ENCODE measurements at regions not wholly inside any gene's neighbourhood (a gene's known extent, or its start where the extent isn't known, plus 50 kb on each side); places are given as distances from the start of the nearest gene placed in this dataset.

- H4K20me1 ChIP-seq (ENCODE audit: insufficient read depth, low read length) = no peaks in the 10 kb centered on the region
- TF ChIP-seq, protein P1, sequence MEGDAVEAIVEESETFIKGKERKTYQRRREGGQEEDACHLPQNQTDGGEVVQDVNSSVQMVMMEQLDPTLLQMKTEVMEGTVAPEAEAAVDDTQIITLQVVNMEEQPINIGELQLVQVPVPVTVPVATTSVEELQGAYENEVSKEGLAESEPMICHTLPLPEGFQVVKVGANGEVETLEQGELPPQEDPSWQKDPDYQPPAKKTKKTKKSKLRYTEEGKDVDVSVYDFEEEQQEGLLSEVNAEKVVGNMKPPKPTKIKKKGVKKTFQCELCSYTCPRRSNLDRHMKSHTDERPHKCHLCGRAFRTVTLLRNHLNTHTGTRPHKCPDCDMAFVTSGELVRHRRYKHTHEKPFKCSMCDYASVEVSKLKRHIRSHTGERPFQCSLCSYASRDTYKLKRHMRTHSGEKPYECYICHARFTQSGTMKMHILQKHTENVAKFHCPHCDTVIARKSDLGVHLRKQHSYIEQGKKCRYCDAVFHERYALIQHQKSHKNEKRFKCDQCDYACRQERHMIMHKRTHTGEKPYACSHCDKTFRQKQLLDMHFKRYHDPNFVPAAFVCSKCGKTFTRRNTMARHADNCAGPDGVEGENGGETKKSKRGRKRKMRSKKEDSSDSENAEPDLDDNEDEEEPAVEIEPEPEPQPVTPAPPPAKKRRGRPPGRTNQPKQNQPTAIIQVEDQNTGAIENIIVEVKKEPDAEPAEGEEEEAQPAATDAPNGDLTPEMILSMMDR (IDR thresholded peaks at IDR 0.05) = no peak
- H3K27me3 ChIP-seq (ENCODE audit: control insufficient read depth in 2 of 2, insufficient read depth in 2 of 2, low read length in 2 of 2) = no peaks in the 10 kb centered on the region
- no peak overlapping the region for H3K27ac ChIP-seq (ENCODE audit: low read depth in 1 of 2, low read length in 2 of 2)
- no peaks in the 10 kb centered on the region for H3K9me3 Mint-ChIP-seq
- no peak overlapping the region for H3K4me2 ChIP-seq (replicated peaks; ENCODE audit: extremely low read depth, low read length, poor library complexity, severe bottlenecking)
- H2AFZ ChIP-seq (ENCODE audit: insufficient read depth, low read depth, low read length, poor library complexity, severe bottlenecking) = no peak overlapping the region
- no peaks in the 10 kb centered on the region for H3K79me2 ChIP-seq (ENCODE audit: insufficient read depth, low read length)
- H3K4me3 Mint-ChIP-seq = no peak overlapping the region
- H3K36me3 ChIP-seq (replicated peaks in 1 of 2; ENCODE audit: control insufficient read depth in 1 of 2, insufficient read depth in 2 of 2, low read length in 2 of 2) = no peaks in the 10 kb centered on the region
- peaks cover 10% of the 10 kb centered on the region for H3K4me1 Mint-ChIP-seq
- peaks cover 0 to 8% (median 0%) of the 10 kb centered on the region in 3 donors for H3K27me3 Mint-ChIP-seq (ENCODE audit: low read depth in 3 of 3)
- H3K9me3 ChIP-seq (replicated peaks in 1 of 2; ENCODE audit: control insufficient read depth in 1 of 2, insufficient read depth in 1 of 2, low read length in 2 of 2) = no peaks in the 10 kb centered on the region
- no peak for DNase-seq
- peaks cover 7 to 9% of the 10 kb centered on the region in 2 donors for H3K4me1 ChIP-seq (ENCODE audit: control insufficient read depth in 1 of 2, insufficient read depth in 2 of 2, low read length in 2 of 2)
- H3K9ac ChIP-seq (ENCODE audit: insufficient read depth, low read length, poor library complexity, severe bottlenecking) = no peak overlapping the region
- WGBS (ENCODE audit: insufficient coverage) = no CpG with 5 or more reads among the region's 2 CpGs
- H3K36me3 Mint-ChIP-seq = no peaks in the 10 kb centered on the region
- H3K4me3 ChIP-seq (replicated peaks in 1 of 3; ENCODE audit: low read depth in 2 of 3, low read length in 3 of 3) = no peak overlapping the region
- intact Hi-C loops (cut with micrococcal nuclease) = no loop called here
- no peak overlapping the region for H3K27ac Mint-ChIP-seq
Observed at GRCh38 chr4:138898282-138898681, 117.3 kb upstream of the NOCT start.

DNA sequence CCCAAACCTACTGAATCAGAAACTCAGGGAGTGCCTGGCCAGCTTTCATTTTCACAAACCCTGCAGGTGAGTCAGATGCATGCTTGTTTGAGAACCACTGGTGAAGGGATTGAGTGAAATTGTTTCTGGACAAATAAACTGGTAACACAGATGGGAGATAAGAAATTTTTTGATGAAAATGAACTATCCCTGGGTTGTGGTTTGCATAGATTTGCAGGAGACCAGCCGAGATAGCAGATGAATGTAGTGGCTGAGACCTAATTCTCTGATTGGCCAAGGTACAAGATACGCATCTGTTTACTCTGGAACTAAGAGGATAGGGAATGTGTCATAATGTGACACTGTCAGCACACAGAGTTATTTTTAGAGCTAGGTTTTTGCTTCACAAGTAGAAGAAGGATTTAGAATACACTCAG, 117.8 kb upstream of the NOCT start:
- Mint-ChIP-seq H3K4me3 (no peak overlapping the region), H3K4me1 (peaks cover 12% of the 10 kb centered on the region), H3K36me3 (no peaks in the 10 kb centered on the region), H3K27ac (no peak overlapping the region), H3K27me3 (ENCODE audit: low read depth in 3 of 3) (peaks cover 0 to 8% (median 0%) of the 10 kb centered on the region in 3 donors), H3K9me3 (no peaks in the 10 kb centered on the region)
- H3K4me1 ChIP-seq (ENCODE audit: control insufficient read depth in 1 of 2, insufficient read depth in 2 of 2, low read length in 2 of 2) = peaks cover 7 to 9% of the 10 kb centered on the region in 2 donors
- H3K9ac ChIP-seq (ENCODE audit: insufficient read depth, low read length, poor library complexity, severe bottlenecking) = no peak overlapping the region
- no peaks in the 10 kb centered on the region for H3K79me2 ChIP-seq (ENCODE audit: insufficient read depth, low read length)
- no peak overlapping the region for H3K27ac ChIP-seq (ENCODE audit: low read depth in 1 of 2, low read length in 2 of 2)
- H2AFZ ChIP-seq (ENCODE audit: insufficient read depth, low read depth, low read length, poor library complexity, severe bottlenecking) = no peak overlapping the region
- H4K20me1 ChIP-seq (ENCODE audit: insufficient read depth, low read length) = no peaks in the 10 kb centered on the region
- H3K4me2 ChIP-seq (replicated peaks; ENCODE audit: extremely low read depth, low read length, poor library complexity, severe bottlenecking) = no peak overlapping the region
- WGBS (ENCODE audit: insufficient coverage) = 100% methylated on average over 2 of the region's 2 CpGs
- H3K27me3 ChIP-seq (ENCODE audit: control insufficient read depth in 2 of 2, insufficient read depth in 2 of 2, low read length in 2 of 2) = no peaks in the 10 kb centered on the region
- intact Hi-C loops (cut with micrococcal nuclease) = no loop called here
- TF ChIP-seq, protein P1 (IDR thresholded peaks at IDR 0.05) = no peak
- H3K9me3 ChIP-seq (replicated peaks in 1 of 2; ENCODE audit: control insufficient read depth in 1 of 2, insufficient read depth in 1 of 2, low read length in 2 of 2) = no peaks in the 10 kb centered on the region
- no peak for DNase-seq
- no peak overlapping the region for H3K4me3 ChIP-seq (replicated peaks in 1 of 3; ENCODE audit: low read depth in 2 of 3, low read length in 3 of 3)
- no peaks in the 10 kb centered on the region for H3K36me3 ChIP-seq (replicated peaks in 1 of 2; ENCODE audit: control insufficient read depth in 1 of 2, insufficient read depth in 2 of 2, low read length in 2 of 2)

Data from CD14-positive monocyte (primary cell).